Prostate gland (tissue), 2 donors: ENCODE measurements at regions not wholly inside any gene's neighbourhood (a gene's known extent, or its start where the extent isn't known, plus 50 kb on each side); places are given as distances from the start of the nearest gene placed in this dataset.

Experiments used
- DNase-seq: peaks from one replicate; pipeline ENCODE4 v3.0.0-alpha.2; 2019; ENCODE audit warnings: low spot score
- H3K27ac ChIP-seq, 2 donors: fragments of 200-600 bp; sonication (generic); 2 replicates each; pipeline ENCODE4 v1.5.1; 2017 to 2019
- H3K27me3 ChIP-seq: fragments of 200-600 bp; sonication (generic); replicated peaks from 2 replicates; pipeline ENCODE4 v1.5.1; 2019; ENCODE audit not compliant: insufficient read depth
- H3K36me3 ChIP-seq, 2 donors: fragments of 200-600 bp; sonication (generic); 1 replicate in 1 of 2; 2 replicates in 1 of 2; pipeline versions ENCODE4 v1.5.1 to v1.8.1; 2017 to 2019
- H3K4me1 ChIP-seq: fragments of 200-600 bp; sonication (generic); replicated peaks from 2 replicates; pipeline ENCODE4 v1.5.1; 2019
- H3K4me3 ChIP-seq, 2 donors: fragments of 200-600 bp; sonication (generic); 2 replicates each; pipeline ENCODE4 v1.5.1; 2017 to 2019
- H3K9me3 ChIP-seq: fragments of 200-600 bp; sonication (generic); 2 replicates; pipeline ENCODE4 v1.5.1; 2017
- CTCF ChIP-seq, 4 experiments: fragments of 200-600 bp in 2 of 4; fragments of 450-650 bp in 2 of 4; sonication (generic) in 2 of 4; IDR thresholded peaks; 1 replicate in 3 of 4; 2 replicates in 1 of 4; pipeline ENCODE4 v1.5.1; 2016 to 2019; ENCODE audit warnings: antibody characterized with exemption in 4 of 4, mild to moderate bottlenecking in 2 of 4, moderate library complexity in 2 of 4
- POLR2A ChIP-seq: fragments of 450-650 bp; IDR thresholded peaks from one replicate; pipeline ENCODE4 v1.6.1; 2016; ENCODE audit warnings: antibody characterized with exemption, mild to moderate bottlenecking
- POLR2AphosphoS5 ChIP-seq: sonication (generic); formaldehyde crosslinking; IDR thresholded peaks from one replicate; pipeline ENCODE4 v1.6.1; 2017; ENCODE audit warnings: antibody characterized with exemption
- WGBS: methylation state at CpG from one replicate; pipeline ENCODE4 v1.1.5; 2018; 5-methylcytosine and 5-hydroxymethylcytosine counted together
- intact Hi-C: fragments of 100-400 bp; cut with DNase I; formaldehyde crosslinking; loops from one replicate; pipeline ENCODE4 v1.14.2; 2022

DNA sequence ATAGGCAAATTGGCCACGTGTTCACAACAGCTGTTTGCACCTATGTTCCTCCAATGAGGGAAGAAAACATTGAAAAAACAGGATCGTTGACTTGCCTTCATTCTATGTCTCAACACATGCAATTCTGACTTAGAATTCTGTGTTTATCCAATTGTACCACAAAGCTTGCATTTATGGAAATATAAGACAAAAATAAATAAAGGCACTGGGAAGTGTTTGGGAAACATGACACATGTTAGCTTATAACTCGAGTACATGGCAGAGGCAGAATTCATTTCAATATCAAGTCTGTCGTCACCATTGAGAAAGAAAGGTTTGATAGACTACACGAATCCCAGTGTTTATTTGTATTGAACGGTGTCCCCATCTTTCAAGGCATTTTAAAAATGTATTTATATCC lies 291.2 kb downstream of the AHR start:
- Histone ChIP-seq H3K4me3 (no peak overlapping the region), H3K9me3 (no peaks in the 10 kb centered on the region), H3K4me1 (no peaks in the 10 kb centered on the region), H3K27me3 (no peaks in the 10 kb centered on the region), H3K27ac (no peak overlapping the region), H3K36me3 (no peaks in the 10 kb centered on the region)
- TF ChIP-seq POLR2AphosphoS5 (no peak), CTCF (IDR thresholded peaks at IDR 0.05) (no peak), POLR2A (no peak)
- no peak for DNase-seq
- WGBS = 76% methylated on average over 6 of the region's 6 CpGs
- intact Hi-C loops = no loop called here

DNA sequence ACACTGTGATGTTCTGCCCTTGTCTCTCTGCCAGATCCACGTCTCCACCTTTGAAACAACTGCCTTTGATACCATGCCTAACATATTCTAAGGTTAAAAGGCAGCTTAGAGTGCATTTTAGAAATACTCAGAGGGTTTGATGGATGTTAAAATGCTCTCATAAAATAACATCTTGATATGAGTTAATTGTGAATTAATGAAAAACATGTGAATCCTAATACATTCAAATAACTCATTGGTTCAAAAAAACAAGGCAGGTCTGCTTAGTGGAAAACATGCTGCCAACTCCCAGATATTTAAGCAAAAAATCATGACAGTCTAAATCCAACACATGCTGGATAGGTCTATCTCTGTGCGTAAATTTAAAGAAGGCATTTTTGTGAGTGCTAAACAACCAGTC lies 291.8 kb downstream of the AHR start:
- intact Hi-C loops = no loop called here
- DNase-seq = no peak
- 53% methylated on average over 2 of the region's 2 CpGs for WGBS
- Histone ChIP-seq H3K4me1 (no peaks in the 10 kb centered on the region), H3K27ac (no peak overlapping the region), H3K9me3 (no peaks in the 10 kb centered on the region), H3K4me3 (no peak overlapping the region), H3K36me3 (no peaks in the 10 kb centered on the region), H3K27me3 (no peaks in the 10 kb centered on the region)
- TF ChIP-seq POLR2A (no peak), CTCF (IDR thresholded peaks at IDR 0.05) (no peak), POLR2AphosphoS5 (no peak)

DNA sequence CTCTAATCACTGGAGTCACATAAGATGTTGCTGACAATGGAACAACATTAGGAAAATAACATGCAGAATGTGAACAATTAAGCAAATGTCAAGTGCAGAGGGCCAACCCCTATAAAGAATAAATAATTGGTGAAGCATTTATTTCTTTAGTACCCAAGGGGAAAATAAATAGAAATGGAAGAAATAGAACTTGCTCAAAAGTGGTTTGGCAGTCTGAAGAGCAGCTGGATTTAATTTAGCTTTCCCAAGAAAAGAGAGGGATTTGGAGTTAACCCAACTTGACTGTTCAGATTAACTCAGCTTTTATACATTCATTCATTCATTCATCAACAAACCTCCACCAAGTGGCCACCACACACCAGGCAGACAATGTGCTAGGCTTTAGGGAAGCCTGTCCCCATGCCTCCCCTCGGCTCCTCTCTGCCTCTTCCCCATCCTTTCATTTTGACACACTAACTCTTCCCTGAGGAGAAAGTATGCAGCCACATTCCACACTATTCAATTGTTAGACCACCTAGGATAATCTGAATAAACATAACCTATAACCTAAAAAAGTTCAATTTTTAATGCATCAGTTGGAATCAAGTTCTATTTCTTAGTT lies 295.5 kb downstream of the AHR start:
- DNase-seq = no peak

DNA sequence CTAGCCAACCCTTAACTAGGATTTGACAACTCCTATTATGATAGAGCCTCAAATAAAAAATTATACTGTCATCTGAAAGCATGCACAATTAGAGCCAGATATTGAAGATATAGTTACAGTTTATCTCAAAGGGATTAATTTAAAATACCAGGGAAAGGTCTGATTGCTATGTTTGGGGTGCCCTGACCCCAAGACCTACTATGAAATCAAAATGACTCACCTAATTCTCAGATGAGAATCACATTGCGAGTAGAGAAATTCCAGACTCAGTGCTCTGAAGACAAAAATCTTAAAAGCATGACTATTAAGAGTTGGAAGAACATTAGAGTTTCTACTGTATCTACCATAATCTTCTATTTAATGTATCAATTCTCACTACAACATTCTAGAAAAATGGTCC lies 297.1 kb downstream of the AHR start:
- intact Hi-C loops = no loop called here
- H3K9me3 ChIP-seq = no peaks in the 10 kb centered on the region
- TF ChIP-seq POLR2A (no peak), CTCF (IDR thresholded peaks at IDR 0.05) (no peak), POLR2AphosphoS5 (no peak)
- no peak overlapping the region for H3K4me3 ChIP-seq
- no peaks in the 10 kb centered on the region for H3K4me1 ChIP-seq
- H3K36me3 ChIP-seq = no peaks in the 10 kb centered on the region
- H3K27me3 ChIP-seq = no peaks in the 10 kb centered on the region
- WGBS = 96% methylated on average over 1 of the region's 1 CpG
- H3K27ac ChIP-seq = no peak overlapping the region
- no peak for DNase-seq

More for the DNA sequence above, 295.5 kb downstream of the AHR start:
- no peak overlapping the region for H3K27ac ChIP-seq
- no peak for TF ChIP-seq POLR2AphosphoS5
- no peak for TF ChIP-seq POLR2A
- no peaks in the 10 kb centered on the region for H3K27me3 ChIP-seq
- no peaks in the 10 kb centered on the region for H3K9me3 ChIP-seq
- H3K4me3 ChIP-seq = no peak overlapping the region
- no peaks in the 10 kb centered on the region for H3K4me1 ChIP-seq
- H3K36me3 ChIP-seq = no peaks in the 10 kb centered on the region
- intact Hi-C loops = no loop called here
- WGBS = 73% methylated on average over 1 of the region's 1 CpG

GRCh38 chr7:17598305-17598704 lies 299.9 kb downstream of the AHR start:
- TF ChIP-seq CTCF (IDR thresholded peaks at IDR 0.05) (no peak), POLR2AphosphoS5 (no peak), POLR2A (no peak)
- Histone ChIP-seq H3K27ac (no peak overlapping the region), H3K27me3 (no peaks in the 10 kb centered on the region), H3K9me3 (no peaks in the 10 kb centered on the region), H3K36me3 (no peaks in the 10 kb centered on the region), H3K4me3 (no peak overlapping the region), H3K4me1 (no peaks in the 10 kb centered on the region)
- intact Hi-C loops = no loop called here
- no peak for DNase-seq
- WGBS = 87% methylated on average over 3 of the region's 3 CpGs
